ENCODE measurements at regions not wholly inside any gene's neighbourhood (a gene's known extent, or its start where the extent isn't known, plus 50 kb on each side); places are given as distances from the start of the nearest gene placed in this dataset.

DNA sequence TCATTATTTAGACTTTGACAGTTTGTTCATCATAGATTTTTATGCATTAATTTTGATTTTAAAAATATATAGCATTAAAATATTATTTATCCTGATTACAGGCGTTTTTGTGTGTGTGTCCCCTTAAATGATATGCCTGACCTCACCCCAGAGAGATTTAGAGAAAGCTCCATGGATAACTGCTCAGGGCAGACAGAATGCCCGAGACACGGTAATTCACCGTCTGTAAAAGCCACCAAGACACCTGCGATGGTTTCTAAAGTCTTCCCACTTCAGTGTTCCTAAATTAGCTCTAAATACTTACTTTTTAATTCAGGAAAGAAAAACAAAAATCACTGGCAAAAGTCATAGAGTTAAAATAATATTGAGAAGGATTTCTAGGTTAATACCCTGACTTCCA, 350.6 kb upstream of the RUNX1 start:
- Histone ChIP-seq H3K4me1 (replicated peaks in 1 of 2) (no peaks in the 10 kb centered on the region), H3K9me3 (replicated peaks in 1 of 3) (no peaks in the 10 kb centered on the region), H3K36me3 (replicated peaks in 1 of 2) (no peaks in the 10 kb centered on the region), H3K4me3 (no peak overlapping the region), H3K27me3 (peaks cover 4% of the 10 kb centered on the region), H3K27ac (no peak overlapping the region)
- TF ChIP-seq, protein P1, sequence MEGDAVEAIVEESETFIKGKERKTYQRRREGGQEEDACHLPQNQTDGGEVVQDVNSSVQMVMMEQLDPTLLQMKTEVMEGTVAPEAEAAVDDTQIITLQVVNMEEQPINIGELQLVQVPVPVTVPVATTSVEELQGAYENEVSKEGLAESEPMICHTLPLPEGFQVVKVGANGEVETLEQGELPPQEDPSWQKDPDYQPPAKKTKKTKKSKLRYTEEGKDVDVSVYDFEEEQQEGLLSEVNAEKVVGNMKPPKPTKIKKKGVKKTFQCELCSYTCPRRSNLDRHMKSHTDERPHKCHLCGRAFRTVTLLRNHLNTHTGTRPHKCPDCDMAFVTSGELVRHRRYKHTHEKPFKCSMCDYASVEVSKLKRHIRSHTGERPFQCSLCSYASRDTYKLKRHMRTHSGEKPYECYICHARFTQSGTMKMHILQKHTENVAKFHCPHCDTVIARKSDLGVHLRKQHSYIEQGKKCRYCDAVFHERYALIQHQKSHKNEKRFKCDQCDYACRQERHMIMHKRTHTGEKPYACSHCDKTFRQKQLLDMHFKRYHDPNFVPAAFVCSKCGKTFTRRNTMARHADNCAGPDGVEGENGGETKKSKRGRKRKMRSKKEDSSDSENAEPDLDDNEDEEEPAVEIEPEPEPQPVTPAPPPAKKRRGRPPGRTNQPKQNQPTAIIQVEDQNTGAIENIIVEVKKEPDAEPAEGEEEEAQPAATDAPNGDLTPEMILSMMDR (IDR thresholded peaks at IDR 0.05), result no peak
- TF ChIP-seq POLR2A (IDR thresholded peaks at IDR 0.05), result no peak
- intact Hi-C loops (cut with DNase I), result loop anchor here in 1 of 2 donors (5.0 to 10.0 kb wide), 3 partner anchors 345 to 652 kb away; no protein-coding TSS in a partner anchor
- 55 to 70% (median 64%) methylated on average over 5 of the region's 5 CpGs for WGBS, 4 donors
- DNase-seq, result no peak

DNA sequence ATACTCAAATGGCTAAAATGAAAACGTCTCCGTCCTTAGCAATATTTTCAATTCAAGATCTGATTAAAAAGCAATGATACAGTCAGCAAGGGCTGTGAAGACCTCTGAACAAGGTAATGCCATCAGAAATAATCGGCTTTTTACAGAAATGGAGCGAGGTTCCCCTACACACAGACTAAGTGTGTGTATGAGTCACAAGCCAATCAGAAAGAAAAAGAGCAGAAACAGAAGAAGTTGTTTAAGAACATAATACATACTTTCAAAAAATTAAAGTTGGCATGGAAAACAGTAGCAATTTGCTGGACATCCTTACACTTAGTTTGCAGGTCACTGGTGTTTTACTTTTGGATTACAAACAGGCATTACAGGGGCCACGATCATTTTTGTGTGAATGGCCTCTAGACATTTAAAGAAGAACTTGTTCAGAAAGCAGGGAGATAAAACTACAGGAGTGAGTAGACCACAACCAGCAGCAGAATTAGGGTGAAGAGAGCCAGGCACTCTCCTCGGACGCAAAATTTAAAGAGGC, 350.0 kb upstream of the RUNX1 start:
- intact Hi-C loops (cut with DNase I), result no loop called here

DNA sequence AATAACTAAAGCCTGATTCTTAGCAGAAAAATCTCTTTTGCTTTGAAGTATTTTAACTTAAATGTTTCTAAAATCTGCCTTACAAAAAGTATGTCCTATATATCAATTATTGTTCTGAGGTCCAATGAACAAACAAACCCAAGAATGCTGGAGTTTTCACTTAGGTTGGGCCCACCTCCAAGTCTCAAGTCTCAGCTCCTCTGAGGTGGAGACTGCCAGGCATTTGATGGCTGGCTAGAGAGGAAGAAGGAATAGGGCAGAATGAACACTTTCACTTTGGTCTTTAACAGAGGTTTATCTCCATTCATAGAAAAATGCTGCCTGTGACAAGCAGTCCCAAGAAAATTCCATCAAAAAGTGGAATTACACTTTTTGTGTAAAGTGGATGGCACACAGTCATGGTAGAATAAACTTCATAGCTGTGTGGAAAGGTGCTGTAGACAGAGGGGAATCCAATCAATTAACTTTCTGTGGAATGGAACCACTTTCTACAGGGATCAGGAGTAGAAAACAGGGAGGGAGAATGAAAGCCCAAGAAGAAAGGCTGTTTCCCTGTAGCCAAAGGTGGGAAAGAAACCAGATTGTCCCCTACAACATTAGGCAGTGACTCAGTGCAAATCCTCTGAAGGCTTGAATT, 349.4 kb upstream of the RUNX1 start:
- H3K4me1 ChIP-seq (replicated peaks in 1 of 2), result no peaks in the 10 kb centered on the region
- intact Hi-C loops (cut with DNase I), result no loop called here
- peaks cover 4% of the 10 kb centered on the region for H3K27me3 ChIP-seq
- no peak for DNase-seq
- H3K36me3 ChIP-seq (replicated peaks in 1 of 2), result no peaks in the 10 kb centered on the region
- H3K27ac ChIP-seq, result no peak overlapping the region
- TF ChIP-seq POLR2A (IDR thresholded peaks at IDR 0.05), result no peak
- TF ChIP-seq, protein P1 (IDR thresholded peaks at IDR 0.05), result no peak
- H3K9me3 ChIP-seq (replicated peaks in 1 of 3), result no peaks in the 10 kb centered on the region
- no peak overlapping the region for H3K4me3 ChIP-seq

More for the DNA sequence above, 350.0 kb upstream of the RUNX1 start:
- H3K4me3 ChIP-seq, result no peak overlapping the region
- peaks cover 4% of the 10 kb centered on the region for H3K27me3 ChIP-seq
- H3K36me3 ChIP-seq (replicated peaks in 1 of 2), result no peaks in the 10 kb centered on the region
- no peaks in the 10 kb centered on the region for H3K9me3 ChIP-seq (replicated peaks in 1 of 3)
- 65 to 74% (median 72%) methylated on average over 7 of the region's 7 CpGs for WGBS, 4 donors
- DNase-seq, result no peak
- no peak overlapping the region for H3K27ac ChIP-seq
- no peaks in the 10 kb centered on the region for H3K4me1 ChIP-seq (replicated peaks in 1 of 2)
- TF ChIP-seq POLR2A (IDR thresholded peaks at IDR 0.05), result no peak

DNA sequence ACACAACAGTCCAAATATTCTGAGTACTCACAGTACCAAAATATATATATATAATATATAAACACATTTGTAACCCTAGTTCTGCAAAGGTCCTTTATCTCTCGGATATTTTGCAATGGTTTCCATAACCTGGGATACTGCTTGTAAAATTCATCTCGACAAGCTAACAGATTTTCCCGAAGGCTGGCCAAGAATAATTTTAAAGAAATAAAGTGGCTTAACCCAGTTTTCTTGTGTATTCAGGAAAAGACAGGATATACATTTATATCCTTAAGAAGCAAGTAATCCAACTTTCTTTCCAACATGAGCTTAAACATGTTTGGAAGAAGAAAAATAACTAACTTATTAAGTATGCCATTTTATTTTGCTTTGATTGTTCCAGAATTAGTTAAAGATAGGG, 348.7 kb upstream of the RUNX1 start:
- 79 to 85% (median 84%) methylated on average over 3 of the region's 3 CpGs for WGBS, 4 donors
- intact Hi-C loops (cut with DNase I), result no loop called here
- no peaks in the 10 kb centered on the region for H3K9me3 ChIP-seq (replicated peaks in 1 of 3)

More for the DNA sequence above, 348.7 kb upstream of the RUNX1 start:
- Histone ChIP-seq H3K36me3 (replicated peaks in 1 of 2) (no peaks in the 10 kb centered on the region), H3K4me3 (no peak overlapping the region), H3K4me1 (replicated peaks in 1 of 2) (no peaks in the 10 kb centered on the region), H3K27me3 (peaks cover 4% of the 10 kb centered on the region), H3K27ac (no peak overlapping the region)
- TF ChIP-seq, protein P1 (IDR thresholded peaks at IDR 0.05), result no peak
- no peak for TF ChIP-seq POLR2A (IDR thresholded peaks at IDR 0.05)
- no peak for DNase-seq

All from adrenal gland (tissue), 9 donors.